Neural cell (in vitro differentiated cells): ENCODE measurements at regions not wholly inside any gene's neighbourhood (a gene's known extent, or its start where the extent isn't known, plus 50 kb on each side); places are given as distances from the start of the nearest gene placed in this dataset.

Experiments used
- H2AFZ ChIP-seq: fragments of 200-600, 300-800 bp; sonication (generic), shearing (Covaris generic); 2 replicates; pipeline ENCODE4 v1.6.0; 2014; ENCODE audit warnings: low read depth, mild to moderate bottlenecking, antibody characterized with exemption, low read length, moderate library complexity
- H3F3A ChIP-seq: fragments of 200-600 bp; shearing (Covaris generic); 2 replicates; pipeline ENCODE4 v1.6.1; 2016; ENCODE audit warnings: mild to moderate bottlenecking, moderate library complexity, mixed read lengths, antibody characterized with exemption, low read length; ENCODE audit not compliant: insufficient read depth, poor library complexity, severe bottlenecking
- H3K27ac ChIP-seq: fragments of 200-600, 300-800 bp; sonication (generic), shearing (Covaris generic); 2 replicates; pipeline ENCODE4 v1.5.1; 2014; ENCODE audit warnings: mild to moderate bottlenecking, low read length, moderate library complexity
- H3K27me3 ChIP-seq: fragments of 300-800, 200-600 bp; sonication (generic), shearing (Covaris generic); 2 replicates; pipeline ENCODE4 v1.6.0; 2014; ENCODE audit warnings: mild to moderate bottlenecking, low read depth, low read length, moderate library complexity; ENCODE audit not compliant: insufficient read depth
- H3K36me3 ChIP-seq: fragments of 300-800, 200-600 bp; sonication (generic), shearing (Covaris generic); 2 replicates; pipeline ENCODE4 v1.5.1; 2014; ENCODE audit warnings: mild to moderate bottlenecking, antibody characterized with exemption, low read length, moderate library complexity; ENCODE audit not compliant: insufficient read depth
- H3K4me2 ChIP-seq: fragments of 300-800, 200-600 bp; sonication (generic), shearing (Covaris generic); 2 replicates; pipeline ENCODE4 v1.6.0; 2014; ENCODE audit warnings: mild to moderate bottlenecking, low read length
- H3K4me3 ChIP-seq: fragments of 300-800, 200-600 bp; sonication (generic), shearing (Covaris generic); 2 replicates; pipeline ENCODE4 v1.5.1; 2014; ENCODE audit warnings: mild to moderate bottlenecking, low read length, moderate library complexity
- H3K79me2 ChIP-seq: fragments of 200-600 bp; shearing (Covaris generic); replicated peaks from 2 replicates; pipeline ENCODE4 v1.6.0; 2014; ENCODE audit warnings: mild to moderate bottlenecking, low read length, moderate library complexity; ENCODE audit not compliant: insufficient read depth
- H3K9ac ChIP-seq: fragments of 300-800, 200-600 bp; sonication (generic), shearing (Covaris generic); 2 replicates; pipeline ENCODE4 v1.6.1; 2016; ENCODE audit warnings: mild to moderate bottlenecking, low read length, mixed read lengths
- H3K9me2 ChIP-seq: fragments of 200-600 bp; shearing (Covaris generic); 2 replicates; pipeline ENCODE4 v1.6.1; 2016; ENCODE audit warnings: mild to moderate bottlenecking, low read length, mixed read lengths; ENCODE audit not compliant: insufficient read depth
- H3K9me3 ChIP-seq: fragments of 200-600, 300-800 bp; sonication (generic), shearing (Covaris generic); 2 replicates; pipeline ENCODE4 v1.6.1; 2016; ENCODE audit warnings: mild to moderate bottlenecking, mixed run types, low read length, moderate library complexity, mixed read lengths
- H4K20me1 ChIP-seq: fragments of 200-600 bp; shearing (Covaris generic); 2 replicates; pipeline ENCODE4 v1.6.1; 2016; ENCODE audit warnings: mild to moderate bottlenecking, mixed run types; ENCODE audit not compliant: insufficient read depth
- CTCF ChIP-seq: fragments of 450-650 bp; IDR thresholded peaks from 2 replicates; pipeline ENCODE4 v1.5.1; 2014; ENCODE audit warnings: antibody characterized with exemption, mild to moderate bottlenecking, moderate library complexity; ENCODE audit not compliant: poor library complexity, severe bottlenecking
- EP300 ChIP-seq: fragments of 450-650 bp; conservative IDR thresholded peaks from 2 replicates; pipeline ENCODE4 v1.6.1; 2014; ENCODE audit warnings: antibody characterized with exemption, mild to moderate bottlenecking, moderate library complexity; ENCODE audit not compliant: poor library complexity, severe bottlenecking
- EZH2 ChIP-seq: fragments of 200-600, 300-800 bp; shearing (Covaris generic), sonication (generic); IDR thresholded peaks from 2 replicates; pipeline ENCODE4 v1.6.1; 2014; ENCODE audit warnings: antibody characterized with exemption, low read length, borderline replicate concordance, mild to moderate bottlenecking; ENCODE audit not compliant: insufficient read depth, poor library complexity, severe bottlenecking
- MXI1 ChIP-seq: fragments of 450-650 bp; conservative IDR thresholded peaks from 2 replicates; pipeline ENCODE4 v1.6.1; 2014; ENCODE audit warnings: antibody characterized with exemption, mild to moderate bottlenecking; ENCODE audit not compliant: poor library complexity, severe bottlenecking
- POLR2AphosphoS5 ChIP-seq: IDR thresholded peaks from 2 replicates; pipeline ENCODE4 v1.6.1; 2012
- RAD21 ChIP-seq: fragments of 450-650 bp; conservative IDR thresholded peaks from 2 replicates; pipeline ENCODE4 v1.6.1; 2014; ENCODE audit warnings: antibody characterized with exemption, mild to moderate bottlenecking, moderate library complexity
- REST ChIP-seq: IDR thresholded peaks from 2 replicates; pipeline ENCODE4 v1.6.1; 2012; ENCODE audit warnings: borderline replicate concordance
- SMC3 ChIP-seq: fragments of 450-650 bp; conservative IDR thresholded peaks from 2 replicates; pipeline ENCODE4 v1.6.1; 2014; ENCODE audit warnings: antibody characterized with exemption, mild to moderate bottlenecking, moderate library complexity; ENCODE audit not compliant: poor library complexity
- TAF1 ChIP-seq: IDR thresholded peaks from 2 replicates; pipeline ENCODE4 v1.6.1; 2012; ENCODE audit warnings: low read depth

- TF ChIP-seq RAD21 (no peak), CTCF (no peak), MXI1 (no peak), REST (no peak), EP300 (no peak), EZH2 (no peak), POLR2AphosphoS5 (no peak), SMC3 (no peak), TAF1 (no peak)
- Histone ChIP-seq H3F3A (no peaks in the 10 kb centered on the region), H3K36me3 (no peaks in the 10 kb centered on the region), H3K9ac (no peak overlapping the region), H3K27ac (no peak overlapping the region), H3K9me2 (no peaks in the 10 kb centered on the region), H3K4me3 (no peak overlapping the region), H4K20me1 (no peaks in the 10 kb centered on the region), H3K4me2 (no peak overlapping the region), H3K79me2 (no peaks in the 10 kb centered on the region), H3K9me3 (no peaks in the 10 kb centered on the region), H3K27me3 (no peaks in the 10 kb centered on the region), H2AFZ (no peak overlapping the region)
Observed at GRCh38 chr1:87404296-87404695, 75.6 kb downstream of the LMO4 start.

- H4K20me1 ChIP-seq: no peaks in the 10 kb centered on the region
- no peaks in the 10 kb centered on the region for H3K27me3 ChIP-seq
- TF ChIP-seq CTCF (no peak), TAF1 (no peak), POLR2AphosphoS5 (no peak), EZH2 (no peak), EP300 (no peak), SMC3 (no peak), REST (no peak), RAD21 (no peak), MXI1 (no peak)
- H3F3A ChIP-seq: no peaks in the 10 kb centered on the region
- H3K79me2 ChIP-seq: no peaks in the 10 kb centered on the region
- H2AFZ ChIP-seq: no peak overlapping the region
- no peak overlapping the region for H3K27ac ChIP-seq
- no peaks in the 10 kb centered on the region for H3K36me3 ChIP-seq
- no peaks in the 10 kb centered on the region for H3K9me3 ChIP-seq
- no peaks in the 10 kb centered on the region for H3K9me2 ChIP-seq
- H3K4me3 ChIP-seq: no peak overlapping the region
- H3K9ac ChIP-seq: no peak overlapping the region
- no peak overlapping the region for H3K4me2 ChIP-seq
Observed at GRCh38 chr1:87408665-87409248, 80.1 kb downstream of the LMO4 start.
